Renal cortex interstitium (tissue), 11 donors: ENCODE measurements at regions not wholly inside any gene's neighbourhood (a gene's known extent, or its start where the extent isn't known, plus 50 kb on each side); places are given as distances from the start of the nearest gene placed in this dataset.

ENCODE experiments used
- DNase-seq, 11 donors: peaks; one replicate each; pipeline ENCODE4 v3.0.0-alpha.2; 2013; ENCODE audit warnings: low read depth in 9 of 11, low spot score in 4 of 11; ENCODE audit errors: extremely low read depth in 1 of 11

DNA sequence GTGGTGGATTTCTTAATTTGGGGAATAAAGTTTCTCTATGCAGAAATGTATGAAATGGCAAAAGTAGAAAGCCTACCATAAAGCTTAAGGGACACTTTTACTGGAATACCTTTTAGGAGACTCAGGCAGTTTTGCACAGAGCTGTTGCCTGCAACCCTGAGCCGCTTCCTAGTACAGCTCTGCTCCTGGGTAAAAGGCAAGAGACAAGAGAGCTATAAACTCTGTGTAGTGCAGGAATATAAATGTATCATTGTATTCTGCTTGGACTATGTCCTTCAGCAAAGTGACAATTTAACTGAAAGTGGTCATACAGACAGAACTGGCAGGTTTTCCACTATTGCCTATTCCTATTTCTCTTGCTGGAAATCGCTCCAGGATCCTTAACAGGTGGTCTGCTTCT lies 65.3 kb upstream of the MYOCD start:
- DNase-seq: no peak

DNA sequence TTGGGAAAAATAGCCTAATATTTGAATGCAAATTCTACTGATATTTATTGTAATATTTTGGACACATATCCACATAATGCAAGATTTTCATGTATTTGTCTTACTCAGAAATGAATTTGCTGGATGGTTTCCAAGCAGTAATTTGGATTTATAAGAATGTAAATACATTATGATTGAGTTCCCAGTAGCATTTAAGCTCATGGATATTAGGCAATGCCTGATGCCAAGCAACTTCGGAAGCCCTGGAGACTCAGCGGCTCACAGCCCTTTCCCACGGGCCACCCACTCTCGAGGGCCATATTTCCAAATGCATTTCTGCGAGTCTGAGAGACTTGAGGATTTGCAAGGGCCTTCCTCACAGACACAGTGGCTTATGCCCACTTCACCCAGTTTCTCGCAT lies 62.1 kb upstream of the MYOCD start:
- DNase-seq: no peak

DNA sequence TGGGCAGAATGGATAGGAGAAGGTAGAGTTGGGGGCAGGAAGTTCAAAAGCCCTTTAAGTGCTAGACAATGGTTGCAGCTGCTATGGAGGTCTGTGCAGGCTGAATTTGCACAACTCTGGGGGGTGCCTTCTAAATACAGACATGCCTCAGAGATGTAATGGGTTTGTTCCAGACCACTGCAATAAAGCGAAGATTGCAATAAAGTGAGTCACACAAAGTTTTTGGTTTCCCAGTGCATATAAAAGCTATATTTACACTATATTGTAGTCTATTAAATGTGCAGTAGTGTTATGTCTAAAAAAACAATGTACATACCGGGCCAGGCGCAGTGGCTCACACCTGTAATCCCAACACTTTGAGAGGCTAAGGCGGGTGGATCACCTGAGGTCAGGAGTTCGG lies 60.5 kb upstream of the MYOCD start:
- no peak for DNase-seq

DNA sequence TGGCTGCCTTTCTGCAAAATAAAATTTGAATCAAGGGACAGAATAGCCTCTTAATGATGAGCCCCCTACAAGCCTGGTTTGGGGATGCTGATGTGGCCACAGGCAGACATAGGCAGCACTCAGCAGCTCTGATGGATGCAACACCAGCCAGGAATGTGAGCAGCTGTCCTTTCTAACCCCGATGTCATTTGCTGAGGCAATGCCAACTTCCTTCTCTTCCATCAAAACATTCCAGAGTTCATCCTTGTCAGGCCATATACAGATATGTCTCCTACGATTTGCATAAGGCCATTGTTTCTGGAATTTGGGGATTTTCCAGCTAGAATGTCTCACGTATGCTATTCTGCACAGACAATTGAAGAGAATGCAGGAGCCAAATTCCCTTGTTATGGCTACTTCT lies 52.1 kb upstream of the MYOCD start:
- no peak for DNase-seq
